ENCODE measurements at regions not wholly inside any gene's neighbourhood (a gene's known extent, or its start where the extent isn't known, plus 50 kb on each side); places are given as distances from the start of the nearest gene placed in this dataset.

GRCh38 chr14:23828616-23829015, 125.0 kb upstream of the DHRS4 start:
- no peak for DNase-seq (ENCODE audit: low read depth)
- TF ChIP-seq, protein P1, sequence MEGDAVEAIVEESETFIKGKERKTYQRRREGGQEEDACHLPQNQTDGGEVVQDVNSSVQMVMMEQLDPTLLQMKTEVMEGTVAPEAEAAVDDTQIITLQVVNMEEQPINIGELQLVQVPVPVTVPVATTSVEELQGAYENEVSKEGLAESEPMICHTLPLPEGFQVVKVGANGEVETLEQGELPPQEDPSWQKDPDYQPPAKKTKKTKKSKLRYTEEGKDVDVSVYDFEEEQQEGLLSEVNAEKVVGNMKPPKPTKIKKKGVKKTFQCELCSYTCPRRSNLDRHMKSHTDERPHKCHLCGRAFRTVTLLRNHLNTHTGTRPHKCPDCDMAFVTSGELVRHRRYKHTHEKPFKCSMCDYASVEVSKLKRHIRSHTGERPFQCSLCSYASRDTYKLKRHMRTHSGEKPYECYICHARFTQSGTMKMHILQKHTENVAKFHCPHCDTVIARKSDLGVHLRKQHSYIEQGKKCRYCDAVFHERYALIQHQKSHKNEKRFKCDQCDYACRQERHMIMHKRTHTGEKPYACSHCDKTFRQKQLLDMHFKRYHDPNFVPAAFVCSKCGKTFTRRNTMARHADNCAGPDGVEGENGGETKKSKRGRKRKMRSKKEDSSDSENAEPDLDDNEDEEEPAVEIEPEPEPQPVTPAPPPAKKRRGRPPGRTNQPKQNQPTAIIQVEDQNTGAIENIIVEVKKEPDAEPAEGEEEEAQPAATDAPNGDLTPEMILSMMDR (IDR thresholded peaks at IDR 0.05; ENCODE audit: insufficient read depth, low read length), result no peak
- H3K4me3 ChIP-seq (ENCODE audit: low read depth, low read length), result no peak overlapping the region

- TF ChIP-seq, protein P1 (IDR thresholded peaks at IDR 0.05; ENCODE audit: insufficient read depth, low read length), result no peak
- no peak overlapping the region for H3K4me3 ChIP-seq (ENCODE audit: low read depth, low read length)
- DNase-seq (ENCODE audit: low read depth), result peak; percentile 86
Observed at GRCh38 chr14:23829736-23830471, 123.7 kb upstream of the DHRS4 start.

DNA sequence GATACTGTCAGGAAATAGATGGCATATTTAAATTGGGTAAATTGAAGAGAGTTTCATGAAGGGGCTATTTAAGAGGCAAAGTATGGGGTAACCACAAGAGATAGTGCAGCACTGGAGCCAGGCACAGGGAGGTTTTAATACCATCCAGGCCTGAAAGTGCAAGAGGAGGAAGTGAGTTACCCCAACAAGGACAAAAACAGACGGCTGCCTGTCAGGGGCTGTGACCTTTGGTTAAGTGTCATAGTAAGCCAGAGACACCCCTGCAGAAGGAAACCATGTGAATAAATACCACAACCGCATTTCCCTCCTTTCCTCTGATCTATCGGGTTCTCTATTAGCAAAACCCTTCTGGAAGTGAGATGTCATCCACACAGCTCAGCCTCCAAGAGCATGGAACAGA, 122.0 kb upstream of the DHRS4 start:
- no peak for DNase-seq (ENCODE audit: low read depth)
- TF ChIP-seq, protein P1 (IDR thresholded peaks at IDR 0.05; ENCODE audit: insufficient read depth, low read length), result no peak

GRCh38 chr14:23861666-23862065, 91.9 kb upstream of the DHRS4 start:
- TF ChIP-seq, protein P1 (IDR thresholded peaks at IDR 0.05; ENCODE audit: insufficient read depth, low read length), result no peak
- no peak overlapping the region for H3K4me3 ChIP-seq (ENCODE audit: low read depth, low read length)
- DNase-seq (ENCODE audit: low read depth), result peak; percentile 10

More for the DNA sequence above, 122.0 kb upstream of the DHRS4 start:
- H3K4me3 ChIP-seq (ENCODE audit: low read depth, low read length), result no peak overlapping the region

- H3K4me3 ChIP-seq (ENCODE audit: low read depth, low read length), result no peak overlapping the region
- DNase-seq (ENCODE audit: low read depth), result no peak
- TF ChIP-seq, protein P1 (IDR thresholded peaks at IDR 0.05; ENCODE audit: insufficient read depth, low read length), result no peak
Observed at GRCh38 chr14:23862513-23862912, 91.1 kb upstream of the DHRS4 start.

- TF ChIP-seq, protein P1 (IDR thresholded peaks at IDR 0.05; ENCODE audit: insufficient read depth, low read length), result no peak
- DNase-seq (ENCODE audit: low read depth), result no peak
- no peak overlapping the region for H3K4me3 ChIP-seq (ENCODE audit: low read depth, low read length)
Observed at GRCh38 chr14:23863836-23864235, 89.7 kb upstream of the DHRS4 start.

GRCh38 chr14:23864259-23864658, 89.3 kb upstream of the DHRS4 start:
- TF ChIP-seq, protein P1 (IDR thresholded peaks at IDR 0.05; ENCODE audit: insufficient read depth, low read length), result no peak
- no peak for DNase-seq (ENCODE audit: low read depth)

More at GRCh38 chr14:23864259-23864658, 89.3 kb upstream of the DHRS4 start:
- no peak overlapping the region for H3K4me3 ChIP-seq (ENCODE audit: low read depth, low read length)

Data from fibroblast of the aortic adventitia (primary cell).